ENCODE measurements at regions not wholly inside any gene's neighbourhood (a gene's known extent, or its start where the extent isn't known, plus 50 kb on each side); places are given as distances from the start of the nearest gene placed in this dataset.

DNA sequence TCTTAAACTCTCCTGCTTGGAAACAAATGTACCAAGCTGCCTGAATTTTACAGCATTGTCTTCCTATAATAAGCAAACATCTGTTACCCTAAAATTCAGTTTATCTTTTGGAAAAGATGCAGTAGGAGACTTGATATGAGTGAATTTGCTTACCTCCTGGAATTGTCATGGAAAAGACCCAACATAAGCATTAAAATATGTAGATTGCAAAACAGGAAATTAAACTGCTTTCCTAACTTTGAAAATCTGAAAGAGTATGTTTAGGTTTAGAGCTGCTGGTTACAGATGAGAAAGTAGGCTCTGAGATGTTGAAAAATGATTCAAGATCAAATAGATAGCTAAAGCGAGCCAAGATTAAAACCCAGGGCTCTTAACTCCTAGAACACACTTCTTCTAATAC lies 316.5 kb downstream of the SOX11 start:
- DNase-seq = no peak

DNA sequence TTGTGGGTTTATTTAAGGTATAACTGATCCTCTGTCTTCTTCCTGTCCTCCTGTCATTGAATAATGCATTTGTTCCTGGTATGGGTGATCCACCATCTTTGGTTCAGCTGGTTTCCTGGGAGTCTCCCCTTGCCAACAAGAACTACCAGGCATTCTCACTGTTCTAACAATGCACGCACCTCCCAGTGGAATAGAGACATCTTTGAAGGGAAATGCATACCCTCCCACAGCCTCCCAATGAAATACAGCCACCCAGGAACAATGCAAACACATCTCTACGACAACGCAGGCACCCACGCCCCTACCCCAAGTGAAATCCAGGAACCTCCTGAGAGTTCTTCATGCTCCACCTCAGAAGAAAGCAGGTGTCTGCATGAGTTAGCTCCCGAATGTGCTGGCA lies 318.0 kb downstream of the SOX11 start:
- DNase-seq = no peak

GRCh38 chr2:6011921-6012320 lies 319.7 kb downstream of the SOX11 start:
- DNase-seq = no peak

DNA sequence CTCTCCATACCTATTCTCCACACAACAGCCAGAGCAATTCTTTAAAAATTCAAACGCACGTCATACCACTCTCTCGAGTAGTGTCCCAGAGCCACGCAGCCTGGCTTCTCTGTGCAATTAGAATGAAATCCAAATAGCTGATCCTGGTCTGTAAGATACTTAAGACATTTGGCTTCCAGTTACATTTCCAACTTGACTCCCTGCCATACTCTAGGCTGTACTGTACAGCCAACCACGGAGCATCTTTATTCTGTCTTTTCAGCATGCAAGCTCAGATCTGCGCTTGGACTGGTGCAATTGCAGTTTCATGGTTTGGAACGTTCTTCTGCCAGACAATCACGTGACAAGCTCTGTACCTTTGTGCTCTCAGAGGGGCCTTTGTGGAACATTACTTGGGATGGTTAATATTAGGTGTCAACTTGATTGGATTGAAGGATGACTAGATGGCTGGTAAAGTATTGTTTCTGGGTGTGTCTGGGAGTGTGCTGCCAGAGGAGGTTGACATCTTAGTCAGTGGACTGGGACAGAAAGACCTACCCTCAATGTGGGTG lies 325.6 kb downstream of the SOX11 start:
- DNase-seq = no peak

- DNase-seq = no peak
These were observed 332.0 kb downstream of the SOX11 start for GRCh38 chr2:6024229-6024628.

GRCh38 chr2:6024784-6025183 lies 332.6 kb downstream of the SOX11 start:
- no peak for DNase-seq

DNA sequence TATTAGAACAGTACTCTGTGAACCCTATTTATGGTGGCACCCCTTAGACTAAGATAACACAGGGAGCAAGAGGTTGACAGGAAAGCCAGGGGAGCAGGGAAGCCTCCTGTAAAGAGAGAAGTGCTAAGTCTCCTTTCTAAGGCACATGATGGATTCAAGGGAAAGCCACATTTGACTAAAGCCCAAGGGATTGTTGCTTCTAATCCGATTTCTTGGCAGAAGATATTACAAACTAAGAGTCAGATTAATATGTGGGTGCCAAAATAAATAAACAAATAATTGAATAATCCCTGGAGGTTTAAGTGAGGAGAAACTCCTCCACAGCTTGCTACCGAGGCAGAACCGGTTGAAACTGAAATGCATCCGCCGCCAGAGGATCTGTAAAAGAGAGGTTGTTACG lies 333.2 kb downstream of the SOX11 start:
- no peak for DNase-seq

- no peak for DNase-seq
These were observed 334.9 kb downstream of the SOX11 start for GRCh38 chr2:6027066-6027465.

- no peak for DNase-seq
These were observed 339.1 kb downstream of the SOX11 start for GRCh38 chr2:6031200-6031867.

DNA sequence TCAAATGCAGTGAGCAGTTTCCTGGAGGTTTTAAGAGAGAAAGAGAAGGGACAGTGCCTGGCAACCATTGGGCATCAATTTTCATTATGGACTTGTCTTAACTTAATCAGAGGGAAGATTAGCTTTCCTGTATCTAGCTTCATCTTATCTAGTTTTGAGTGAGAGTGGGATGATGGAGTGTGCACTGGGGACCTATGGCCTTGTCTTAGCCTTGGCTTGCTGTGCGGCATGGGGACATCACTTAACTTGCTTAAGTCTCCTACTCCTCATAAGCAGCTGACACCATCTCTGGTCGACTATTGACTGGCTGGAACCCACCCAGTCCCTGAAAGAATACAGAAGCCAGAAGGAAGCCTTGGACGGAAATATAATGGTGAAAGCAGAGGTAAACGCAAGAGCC lies 344.0 kb downstream of the SOX11 start:
- no peak for DNase-seq

DNA sequence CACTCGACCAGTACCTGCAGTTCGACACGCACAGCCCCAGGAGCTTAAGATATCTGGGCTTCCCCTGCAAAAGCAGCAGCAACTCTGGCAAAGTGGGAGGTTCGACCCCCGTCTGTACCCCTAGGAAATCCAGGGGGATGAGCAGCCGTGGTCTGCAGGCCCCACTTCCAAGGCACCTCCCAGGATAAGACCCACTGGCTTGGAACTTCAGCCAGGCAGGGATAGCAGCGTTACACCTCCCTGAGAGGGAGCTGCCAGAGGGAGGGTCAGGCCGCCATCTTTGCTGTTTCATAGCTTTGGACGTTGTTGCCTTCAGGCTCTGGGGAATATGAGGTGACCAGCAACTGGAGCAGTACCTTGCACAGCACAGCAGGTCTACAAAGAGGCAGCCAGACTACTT lies 351.1 kb downstream of the SOX11 start:
- no peak for DNase-seq

GRCh38 chr2:6052649-6053048 lies 360.5 kb downstream of the SOX11 start:
- DNase-seq = no peak

DNA sequence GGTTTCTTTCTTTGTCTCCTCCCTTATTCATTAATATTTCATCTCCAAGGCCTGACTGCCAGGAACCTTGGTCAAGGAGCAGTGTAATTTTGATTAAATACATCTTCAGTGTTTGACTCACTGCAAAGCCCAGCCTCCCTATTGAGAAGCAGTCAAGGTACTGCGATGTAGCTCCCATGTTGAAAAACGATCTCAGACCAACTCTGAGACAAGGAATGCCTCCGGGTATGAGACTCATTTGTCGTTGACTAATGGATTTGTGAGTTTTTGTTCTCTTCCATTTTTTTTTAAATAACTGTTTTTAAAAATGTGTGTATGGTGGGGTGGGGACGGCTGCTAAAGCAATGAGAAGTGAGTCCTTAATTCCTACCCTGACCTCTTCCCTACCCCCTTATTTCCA lies 361.6 kb downstream of the SOX11 start:
- no peak for DNase-seq

DNA sequence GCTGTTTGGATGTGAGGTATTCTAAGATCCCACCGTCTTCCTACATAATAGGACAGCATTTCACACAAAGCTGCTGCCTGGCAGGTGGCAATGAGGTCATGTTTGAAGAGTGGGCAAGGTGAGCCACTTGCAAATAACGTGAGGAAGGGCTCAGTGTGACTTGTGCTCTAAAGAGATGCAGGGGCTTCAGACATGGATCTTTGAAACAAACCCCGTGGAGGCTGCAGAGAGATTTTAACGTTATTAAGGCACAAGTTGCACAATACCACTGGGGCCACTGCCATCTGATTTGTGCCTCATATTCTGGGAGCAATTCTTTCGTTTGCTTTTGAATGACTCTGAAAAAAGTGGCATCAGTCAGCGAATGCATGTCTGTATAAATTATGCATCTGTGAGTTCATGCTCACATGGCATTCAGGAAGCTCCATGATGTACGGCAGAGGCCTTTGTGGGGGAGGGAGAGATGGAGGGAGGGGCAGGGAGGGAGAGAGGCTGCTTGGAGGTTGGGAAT lies 362.0 kb downstream of the SOX11 start:
- peak; percentile 47 for DNase-seq

- no peak for DNase-seq
These were observed 368.9 kb downstream of the SOX11 start for GRCh38 chr2:6060992-6061663.

- DNase-seq = no peak
These were observed 372.6 kb downstream of the SOX11 start for GRCh38 chr2:6064757-6065156.

DNA sequence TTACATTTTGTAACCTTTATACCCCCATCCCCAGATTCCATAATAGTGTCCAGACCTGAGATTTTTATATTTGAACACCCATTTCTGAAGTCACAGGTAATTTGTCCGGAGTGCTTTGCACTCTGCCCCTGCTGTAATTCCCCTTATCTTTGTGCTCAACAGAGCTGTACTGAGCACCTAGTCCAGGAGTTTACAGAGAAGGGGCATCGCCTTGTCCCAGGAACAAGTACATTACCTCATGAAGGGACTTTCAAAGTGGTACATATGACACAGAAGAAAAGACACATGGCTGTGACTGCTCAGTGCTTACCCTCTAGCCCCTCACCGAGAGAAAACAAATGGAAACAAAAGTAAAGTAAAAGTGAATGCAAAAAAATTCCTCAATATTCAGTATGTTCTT lies 373.5 kb downstream of the SOX11 start:
- DNase-seq = no peak

GRCh38 chr2:6067089-6067488 lies 374.9 kb downstream of the SOX11 start:
- no peak for DNase-seq

GRCh38 chr2:6067806-6068205 lies 375.6 kb downstream of the SOX11 start:
- DNase-seq = no peak

- DNase-seq = no peak
These were observed 376.2 kb downstream of the SOX11 start for GRCh38 chr2:6068429-6068828.

- DNase-seq = peak; percentile 78
These were observed 377.2 kb downstream of the SOX11 start for GRCh38 chr2:6069381-6069780.

DNA sequence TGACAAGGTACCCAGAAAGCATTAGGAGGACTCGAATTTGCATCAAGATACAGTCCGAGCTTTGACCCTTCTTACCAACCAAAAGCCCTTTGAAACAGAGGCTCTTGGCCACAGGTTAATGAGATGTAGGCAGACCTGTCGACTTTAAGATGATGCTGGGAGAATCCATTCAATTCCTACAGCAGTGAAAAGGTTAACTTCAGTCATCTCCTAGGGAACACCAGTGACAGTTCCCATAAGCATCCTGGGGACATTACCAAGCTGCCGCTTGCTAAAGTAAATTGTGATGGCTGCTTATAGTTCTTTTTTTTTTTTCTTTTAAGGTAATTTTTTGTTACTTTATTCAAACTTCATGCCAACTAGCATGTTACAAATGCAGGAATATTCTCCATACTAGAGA lies 379.3 kb downstream of the SOX11 start:
- no peak for DNase-seq

DNA sequence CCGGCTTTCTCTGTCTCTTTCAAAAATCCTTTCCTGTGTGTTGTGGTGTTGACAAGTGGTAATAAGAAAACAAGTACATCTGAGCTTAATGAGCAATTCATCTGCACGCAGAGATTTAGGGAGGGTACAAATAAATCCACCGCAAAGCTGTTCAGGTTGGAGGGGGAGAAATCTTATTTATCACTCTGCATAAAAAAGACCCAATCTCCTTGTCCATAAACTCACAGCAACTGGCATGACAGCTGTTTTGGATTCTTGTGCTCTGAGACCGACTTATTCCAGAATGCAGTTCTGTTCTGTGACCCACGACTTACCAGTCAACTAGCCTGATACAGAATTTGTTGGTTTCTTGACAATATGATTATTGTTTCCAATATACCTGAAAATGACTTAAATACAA lies 380.1 kb downstream of the SOX11 start:
- DNase-seq = no peak

GRCh38 chr2:6072768-6073167 lies 380.6 kb downstream of the SOX11 start:
- no peak for DNase-seq
